Right renal pelvis (tissue), 4 donors: ENCODE measurements at regions not wholly inside any gene's neighbourhood (a gene's known extent, or its start where the extent isn't known, plus 50 kb on each side); places are given as distances from the start of the nearest gene placed in this dataset.
A peak's percentile ranks its signal among the peaks of the same experiment; 100 is the strongest.
"Not testable (repeated sequence)": the region's sequence is repeated elsewhere in the genome, so short reads cannot be mapped to it uniquely, and the experiment has no call there.

Experiments
- DNase-seq, 4 donors: peaks; one replicate each; pipeline ENCODE4 v3.0.0-alpha.2; 2013; ENCODE audit warnings: low read depth in 4 of 4, low spot score in 3 of 4, missing footprints in 1 of 4

DNA sequence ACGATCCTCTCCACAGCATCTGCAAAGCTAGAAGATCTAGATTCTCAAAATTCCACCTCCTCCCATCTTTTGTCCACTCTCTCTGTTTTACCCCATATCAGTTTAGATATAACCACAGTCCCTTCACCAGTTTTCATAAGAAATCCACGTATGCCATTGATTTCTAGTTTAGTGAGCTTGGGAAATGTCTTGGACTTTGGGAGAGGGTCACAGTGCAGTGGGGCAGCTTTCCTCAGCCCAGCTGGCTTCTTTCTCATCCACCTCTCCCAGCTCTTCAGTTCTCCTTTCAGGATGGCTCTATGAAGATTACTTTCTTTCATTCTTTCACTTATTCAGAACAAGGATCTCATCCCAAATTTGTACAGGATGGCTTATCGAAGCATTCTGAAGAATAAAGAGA is 203.9 kb upstream of the ADCY2 start:
- no peak for DNase-seq

DNA sequence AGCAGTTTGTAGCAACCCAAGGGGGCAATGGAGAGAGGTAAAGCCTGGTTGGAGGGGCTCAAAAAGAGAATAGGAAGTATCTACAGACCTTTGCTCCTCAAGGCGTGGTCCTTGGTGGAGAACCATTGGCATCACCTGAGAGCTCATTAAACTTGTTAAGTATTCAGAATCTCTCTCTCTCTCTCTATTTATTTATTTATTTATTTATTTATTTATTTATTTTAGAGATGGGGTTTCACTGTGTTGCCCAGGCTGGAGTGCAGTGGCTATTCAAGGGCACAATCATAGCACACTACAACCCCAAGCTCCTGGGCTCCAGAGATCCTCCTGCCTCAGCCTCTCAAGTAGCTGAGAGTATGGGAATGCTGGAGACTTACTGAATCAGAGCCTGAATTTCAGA is 193.1 kb upstream of the ADCY2 start:
- DNase-seq = no peak

DNA sequence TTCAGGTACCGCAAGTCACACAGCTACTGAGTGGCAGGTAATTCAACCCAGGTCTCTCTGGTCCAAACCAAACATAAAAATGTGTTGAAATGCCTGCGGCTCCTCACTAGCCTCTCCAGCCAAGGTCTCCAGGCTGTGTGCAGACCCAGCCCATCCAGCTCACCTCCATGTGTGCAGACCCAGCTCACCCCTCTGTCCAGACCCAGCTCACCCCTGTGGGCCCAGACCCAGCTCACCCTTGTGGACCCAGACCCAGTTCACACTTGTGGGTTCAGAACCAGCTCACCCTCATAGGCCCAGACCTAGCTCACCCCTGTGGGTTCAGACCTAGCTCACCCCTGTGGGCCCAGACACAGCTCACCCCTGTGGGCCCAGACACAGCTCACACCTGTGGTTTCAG is 188.0 kb upstream of the ADCY2 start:
- no peak for DNase-seq

DNA sequence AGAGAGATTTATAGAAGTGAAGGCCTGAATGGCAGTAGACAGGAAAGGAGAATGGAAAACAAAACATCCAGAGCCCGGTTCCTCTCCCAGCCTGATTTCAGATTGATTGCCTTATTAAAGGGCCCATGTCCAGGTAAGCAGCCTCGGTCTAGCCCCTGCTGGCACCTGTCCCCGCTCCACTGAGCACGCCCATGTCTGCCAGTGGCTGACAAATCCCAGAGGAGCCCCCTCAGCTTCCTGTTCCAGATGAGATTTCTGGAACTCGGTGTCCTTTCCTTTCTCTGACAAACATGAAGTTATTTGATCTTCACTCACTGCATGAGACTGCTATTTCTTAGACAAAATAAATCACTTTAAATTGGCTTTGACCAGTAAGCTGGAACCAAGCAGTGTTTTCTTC is 187.0 kb upstream of the ADCY2 start:
- DNase-seq = peak in 3 of 4 donors; percentile 23 to 56 (median 51)

DNA sequence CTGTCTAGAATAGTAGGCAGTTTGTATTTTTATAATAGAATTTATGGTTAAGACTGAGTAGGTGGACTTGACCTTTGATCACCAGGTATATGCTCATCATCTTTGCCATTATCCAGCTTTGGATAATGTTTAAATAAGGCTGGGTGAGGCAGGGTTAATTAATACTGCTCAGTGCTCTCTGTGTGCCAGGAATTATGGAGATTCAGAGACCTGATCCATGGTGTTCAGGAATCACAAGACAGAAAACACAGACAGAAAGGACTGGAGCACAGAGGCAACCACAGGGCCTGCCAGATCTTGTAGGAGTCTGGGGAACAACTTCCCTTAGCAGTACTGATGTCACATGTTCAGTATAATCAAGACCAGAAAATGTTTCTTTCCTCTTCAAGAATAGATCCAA is 186.3 kb upstream of the ADCY2 start:
- DNase-seq = no peak

DNA sequence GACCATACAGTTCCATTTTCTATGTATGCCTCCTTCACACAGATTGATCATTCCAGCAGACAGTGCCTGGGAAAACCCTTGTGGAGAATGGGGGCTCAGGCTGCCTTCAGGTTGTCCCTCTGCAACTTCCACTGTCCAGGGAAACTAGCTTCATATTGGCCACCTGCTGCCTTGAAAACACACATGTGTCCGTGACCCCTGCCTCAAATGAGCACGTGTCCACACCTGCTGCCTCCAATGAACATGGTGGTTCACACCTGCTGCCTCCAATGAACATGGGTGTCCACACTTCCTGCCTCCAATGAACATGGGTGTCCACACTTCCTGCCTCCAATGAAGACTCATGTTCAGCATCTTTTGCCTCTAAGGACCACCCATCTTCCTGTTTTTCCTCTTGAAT is 185.4 kb upstream of the ADCY2 start:
- no peak for DNase-seq

DNA sequence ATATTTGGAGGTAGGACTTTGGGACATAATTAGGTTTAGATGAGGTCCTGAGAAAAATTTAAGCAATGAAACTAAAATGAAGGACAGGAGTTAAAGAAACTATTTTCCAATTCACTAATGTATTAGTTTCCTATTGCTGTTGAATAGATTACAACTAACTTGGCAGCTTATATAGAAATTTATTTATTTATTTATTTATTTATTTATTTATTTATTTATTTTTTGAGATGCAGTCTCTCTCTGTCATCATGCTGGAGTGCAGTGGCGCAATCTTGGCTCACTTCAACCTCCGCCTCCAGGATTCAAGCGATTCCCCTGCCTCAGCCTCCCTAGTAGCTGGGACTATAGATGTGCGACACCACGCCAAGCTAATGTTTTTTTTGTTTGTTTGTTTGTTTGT is 182.4 kb upstream of the ADCY2 start:
- DNase-seq = no peak

DNA sequence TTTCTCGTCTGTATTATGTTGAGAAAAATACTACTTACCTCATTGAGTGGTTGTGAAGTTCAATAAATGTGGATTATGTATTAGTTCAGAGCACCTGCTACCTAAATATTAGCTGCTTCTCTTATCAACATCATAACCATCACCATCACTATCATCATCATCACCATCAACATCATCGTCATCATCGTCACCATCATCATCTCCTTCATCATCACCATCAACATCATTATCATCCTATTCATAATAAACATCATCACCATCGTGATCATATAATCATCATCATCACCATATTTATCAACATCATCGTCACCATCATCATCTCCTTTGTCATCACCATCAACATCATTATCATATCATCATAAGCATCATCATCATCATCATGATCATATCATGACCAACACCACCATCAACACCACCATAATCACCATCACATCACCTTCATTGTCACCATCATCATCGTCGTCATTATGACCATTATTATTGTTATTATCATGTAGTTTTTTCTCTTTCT is 181.0 kb upstream of the ADCY2 start:
- DNase-seq = no peak

DNA sequence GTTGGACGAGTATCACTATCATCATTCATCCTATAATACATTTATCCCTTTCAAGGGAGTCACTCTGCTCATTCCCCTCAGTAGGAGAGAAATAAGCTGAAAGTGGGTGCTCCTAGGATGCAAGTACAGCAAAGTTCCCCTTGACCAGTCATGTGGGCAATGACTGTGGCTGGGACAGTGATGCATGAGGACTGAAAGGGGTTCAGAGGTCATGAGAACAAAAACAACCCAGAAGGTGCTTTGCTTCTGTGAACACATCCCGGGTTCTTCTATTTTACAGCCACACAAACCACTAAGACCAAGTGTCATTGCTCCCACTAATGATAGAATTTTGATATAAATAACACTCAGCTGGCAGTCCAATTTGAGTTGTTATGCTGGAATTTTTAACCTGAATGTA is 177.8 kb upstream of the ADCY2 start:
- peak in 2 of 4 donors; percentile 31 to 54 for DNase-seq

DNA sequence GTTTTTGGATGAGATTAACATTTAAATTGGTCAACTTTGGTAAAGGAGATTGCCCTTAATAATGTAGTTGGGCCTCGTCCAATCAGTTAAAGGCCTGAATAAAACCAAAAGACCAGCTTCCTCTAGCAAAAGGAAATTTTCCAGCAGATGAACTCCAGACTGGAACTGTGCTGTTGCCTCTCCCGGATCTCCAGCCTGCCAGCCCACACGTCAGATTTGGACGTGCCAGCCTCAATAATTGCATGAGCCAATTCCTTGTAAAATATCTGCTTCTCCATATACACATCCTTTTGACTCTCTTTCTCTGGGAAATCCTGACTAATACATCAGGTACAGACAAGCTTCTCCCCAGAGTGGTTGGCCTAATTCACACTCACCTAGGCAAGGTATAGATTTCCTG is 175.8 kb upstream of the ADCY2 start:
- no peak for DNase-seq

DNA sequence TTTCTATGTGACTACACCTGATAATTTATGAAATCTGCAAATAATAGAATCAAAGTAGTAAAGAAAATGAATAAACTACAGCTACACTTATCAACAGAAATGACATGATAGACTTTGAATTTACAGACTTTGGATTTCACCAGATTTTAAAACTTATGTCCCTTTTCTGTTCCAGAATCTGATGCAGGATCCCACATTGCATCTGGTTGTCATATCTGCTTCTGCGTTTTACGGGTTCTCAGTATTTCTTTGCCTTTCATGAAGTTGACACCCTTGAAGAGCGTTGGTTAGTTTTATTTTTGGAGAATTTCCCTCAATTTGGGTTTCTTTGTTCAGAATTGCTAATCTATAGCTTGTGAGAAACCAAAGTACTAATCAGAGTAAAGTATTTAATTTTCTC is 174.9 kb upstream of the ADCY2 start:
- no peak for DNase-seq

DNA sequence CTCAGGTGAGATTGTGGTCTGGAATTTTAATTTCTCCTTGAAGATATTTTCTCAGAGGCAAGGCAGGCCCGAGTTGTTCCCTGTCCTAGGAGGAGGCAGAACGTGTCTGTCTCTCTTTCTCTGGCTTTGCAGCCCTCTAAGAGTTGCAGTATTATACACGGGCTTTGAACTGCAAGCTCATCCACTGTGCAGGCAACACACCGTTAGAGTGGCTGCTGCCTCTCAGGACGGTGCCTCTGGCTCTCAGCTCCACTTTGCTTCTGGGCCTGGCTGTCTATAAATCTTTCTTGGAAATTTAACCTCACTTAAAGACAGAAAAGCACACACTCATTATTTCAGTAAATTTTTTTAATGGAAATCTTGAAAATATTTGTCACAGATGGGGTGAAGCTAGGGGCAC is 170.1 kb upstream of the ADCY2 start:
- DNase-seq = no peak

DNA sequence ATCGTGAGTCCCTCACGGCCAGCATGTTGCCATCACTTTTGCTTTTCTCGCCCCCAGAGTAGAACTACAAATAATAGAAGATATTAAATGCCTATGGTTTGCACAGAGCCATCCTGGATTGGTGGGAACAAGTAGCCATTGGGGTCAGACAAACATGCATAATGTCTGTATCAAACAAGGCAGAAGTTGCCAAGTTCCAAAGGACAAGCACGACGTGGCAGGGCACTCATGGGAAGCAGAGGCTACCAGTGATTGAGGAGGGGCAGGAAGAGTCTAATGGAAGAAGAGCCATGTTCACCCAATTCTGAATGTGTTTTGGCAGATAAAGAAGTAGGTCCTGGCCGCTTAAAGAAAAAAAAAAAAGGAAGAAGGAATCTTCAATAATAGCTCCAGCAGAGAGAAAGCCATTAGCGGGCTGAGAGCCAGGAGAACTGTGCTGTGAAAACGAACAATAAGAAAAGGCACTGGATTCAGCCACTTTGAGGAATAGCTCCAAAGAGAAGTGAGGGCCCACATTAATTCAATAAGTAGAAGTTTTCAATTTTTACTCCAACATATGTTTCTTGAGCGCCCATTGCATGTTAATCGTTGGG is 153.7 kb upstream of the ADCY2 start:
- DNase-seq = no peak

DNA sequence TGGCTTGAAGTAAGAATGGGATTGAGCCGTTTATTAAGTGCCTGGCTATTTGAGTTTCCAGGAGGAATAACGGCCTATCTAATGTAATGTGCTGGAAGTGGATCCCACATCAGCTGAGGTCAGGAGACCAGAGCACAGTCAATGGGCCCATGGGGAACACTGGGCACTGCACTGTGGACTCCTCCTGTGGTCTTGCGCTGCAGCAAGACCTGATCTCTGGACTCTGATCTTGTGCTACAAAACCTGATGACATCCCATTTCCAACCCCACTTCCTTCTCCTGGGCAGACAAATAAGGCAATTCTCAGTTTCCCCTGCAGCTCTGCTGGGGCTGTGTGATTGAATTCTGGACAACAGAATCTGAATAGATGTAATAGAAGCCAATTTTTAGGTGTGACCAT is 151.7 kb upstream of the ADCY2 start:
- DNase-seq = no peak

DNA sequence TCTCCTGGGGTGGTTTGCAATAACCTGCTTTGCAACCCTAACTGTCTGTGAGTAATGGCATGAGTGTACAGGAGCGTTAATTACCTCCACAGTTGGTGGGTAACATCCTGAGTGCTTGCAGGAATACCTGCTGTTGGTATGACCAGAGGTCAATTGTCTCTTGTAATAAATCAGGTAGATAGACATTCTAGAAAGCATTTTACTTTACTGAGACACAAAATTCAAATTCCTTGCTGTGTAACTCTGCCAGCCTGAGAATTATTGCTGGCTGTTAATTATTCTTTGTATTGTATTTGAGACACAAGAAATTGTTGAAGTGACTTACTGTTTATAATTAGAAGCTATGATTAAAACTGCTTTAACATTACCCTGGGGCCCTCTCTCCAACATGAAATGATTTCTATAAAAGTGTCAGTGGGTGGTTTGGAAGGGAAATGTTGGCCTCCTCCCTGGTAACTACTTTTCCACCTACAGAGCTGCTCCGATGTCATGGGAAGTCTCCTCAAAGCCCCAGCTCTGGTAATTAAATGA is 150.8 kb upstream of the ADCY2 start:
- DNase-seq = peak in 2 of 4 donors; percentile 14 to 23

DNA sequence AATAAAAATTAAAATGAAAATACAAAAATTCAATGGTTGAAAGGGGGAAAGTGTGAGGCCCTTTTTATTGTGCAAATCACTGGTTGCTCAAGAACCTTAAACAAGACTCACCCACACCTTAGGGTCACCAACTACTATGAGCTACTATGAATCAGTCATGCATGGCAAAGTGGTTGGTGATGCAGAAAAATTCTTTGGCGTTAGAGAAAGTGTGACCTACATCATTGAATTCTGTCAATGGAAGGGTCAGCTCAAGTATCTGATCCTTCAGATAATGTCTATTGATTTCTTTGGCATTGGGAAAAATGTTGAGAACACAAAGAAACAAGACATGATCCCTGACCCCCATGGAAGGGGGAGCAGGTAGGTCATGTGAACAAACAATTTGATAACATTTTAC is 149.7 kb upstream of the ADCY2 start:
- no peak for DNase-seq

DNA sequence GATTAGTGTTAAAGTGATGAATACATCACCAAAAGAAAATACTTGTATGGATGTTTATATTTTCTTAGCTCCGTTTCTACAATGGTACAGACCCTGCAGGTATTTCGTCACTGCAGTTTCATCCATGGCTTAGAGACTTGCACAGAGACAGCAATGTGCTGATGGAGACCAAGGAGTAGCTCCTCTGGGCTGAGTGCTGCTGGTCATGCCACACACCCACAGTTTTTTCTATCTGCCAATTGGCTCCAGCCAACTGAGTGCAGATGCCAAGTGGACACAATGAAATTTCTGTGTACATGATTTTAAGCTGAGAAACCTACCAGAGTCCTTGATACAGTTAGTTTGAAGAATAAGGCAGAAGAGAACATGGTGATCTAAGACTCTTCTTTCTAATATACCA is 145.9 kb upstream of the ADCY2 start:
- DNase-seq = no peak

DNA sequence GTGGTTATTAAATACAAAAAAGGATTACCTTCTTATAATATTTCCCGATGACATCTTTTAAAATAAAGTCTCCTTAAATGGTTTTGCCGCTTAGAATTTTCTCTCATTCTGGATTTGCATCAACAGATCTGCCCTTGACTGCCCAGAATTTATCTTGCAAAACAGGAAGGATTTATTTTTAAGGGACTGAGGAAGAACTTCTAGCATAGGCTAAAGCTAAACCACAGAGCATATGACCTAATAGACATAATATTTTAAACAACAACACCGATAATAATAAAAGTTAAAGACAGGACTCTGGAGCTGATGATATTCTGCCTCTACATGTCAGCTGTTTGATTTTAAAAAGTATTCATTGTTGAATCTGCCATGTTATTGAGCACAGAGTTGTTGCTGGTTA is 145.3 kb upstream of the ADCY2 start:
- no peak for DNase-seq

DNA sequence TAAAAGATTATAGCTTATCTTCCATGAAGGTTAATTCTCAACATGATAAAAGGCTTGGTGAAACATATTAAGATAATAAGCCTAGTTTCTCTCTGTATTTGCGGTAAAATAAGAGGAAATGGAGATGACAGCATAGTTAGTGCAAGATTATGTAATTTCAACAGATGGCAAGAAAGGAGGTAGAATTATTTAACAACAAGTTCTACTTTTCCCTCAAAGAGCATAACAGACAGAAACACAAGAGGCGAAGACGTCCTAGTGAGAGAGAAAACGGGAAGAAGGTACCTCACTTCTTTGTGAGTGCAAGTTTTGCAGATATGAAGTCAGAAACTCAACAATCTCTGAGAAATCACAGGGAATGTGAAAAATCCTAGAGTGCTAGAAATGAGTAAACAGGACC is 144.8 kb upstream of the ADCY2 start:
- DNase-seq = no peak

DNA sequence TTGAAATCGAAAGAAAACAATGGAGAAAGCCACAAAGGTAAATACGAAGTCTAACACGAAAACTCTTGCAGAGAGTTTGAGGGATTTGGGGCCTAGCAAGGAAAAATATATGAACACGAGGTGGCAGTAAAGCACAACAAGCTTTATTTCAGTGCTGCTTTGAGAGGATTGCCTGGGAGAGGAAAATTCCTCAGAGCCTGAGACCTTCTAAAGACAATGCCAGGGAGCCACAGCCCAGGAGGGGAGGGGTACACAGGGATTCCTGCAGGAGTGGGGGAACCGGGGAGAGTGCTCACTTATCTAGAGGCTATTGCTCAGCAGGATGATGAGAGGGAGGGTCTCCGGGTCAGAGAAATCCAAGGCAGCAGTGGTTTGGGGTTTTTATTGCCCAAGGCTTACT is 134.9 kb upstream of the ADCY2 start:
- peak in 1 of 4 donors; percentile 14 for DNase-seq

DNA sequence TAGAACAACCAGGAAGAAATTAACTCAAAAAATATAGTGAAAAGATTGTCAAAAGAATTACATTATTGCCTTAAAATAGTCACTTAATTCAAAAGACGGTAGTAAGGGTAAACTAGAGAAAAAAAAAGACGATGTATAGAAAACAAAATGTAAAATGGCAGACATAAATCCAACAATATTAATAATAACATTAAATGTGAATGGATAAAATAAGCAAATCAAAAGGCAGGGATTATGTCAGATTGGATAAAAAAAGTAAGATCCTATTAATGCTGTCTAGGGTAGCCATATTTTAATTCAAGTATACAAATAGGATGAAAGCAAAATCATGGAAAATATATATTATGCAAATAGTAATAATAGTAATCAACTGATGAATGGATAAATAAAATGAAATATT is 134.0 kb upstream of the ADCY2 start:
- DNase-seq = no peak

DNA sequence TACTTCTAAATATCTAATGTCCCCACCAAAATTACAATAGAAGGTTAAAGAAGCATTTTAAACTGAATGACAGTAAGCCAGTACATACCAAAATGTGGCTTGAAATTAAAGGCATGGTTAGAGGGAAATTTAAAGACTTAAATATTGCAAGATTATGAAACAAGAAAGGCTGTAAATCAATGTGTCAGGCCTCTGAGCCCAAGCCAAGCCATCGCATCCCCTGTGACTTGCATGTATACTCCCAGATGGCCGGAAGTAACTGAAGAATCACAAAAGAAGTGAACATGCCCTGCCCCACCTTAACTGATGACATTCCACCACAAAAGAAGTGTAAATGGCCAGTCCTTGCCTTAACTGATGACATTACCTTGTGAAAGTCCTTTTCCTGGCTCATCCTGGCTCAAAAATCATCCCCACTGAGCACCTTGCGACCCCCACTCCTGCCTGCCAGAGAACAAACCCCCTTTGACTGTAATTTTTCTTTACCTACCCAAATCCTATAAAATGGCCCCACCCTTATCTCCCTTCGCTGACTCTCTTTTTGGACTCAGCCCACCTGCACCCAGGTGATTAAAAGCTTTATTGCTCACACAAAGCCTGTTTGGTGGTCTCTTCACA is 132.4 kb upstream of the ADCY2 start:
- DNase-seq = not testable (repeated sequence)
